ENCODE measurements at regions not wholly inside any gene's neighbourhood (a gene's known extent, or its start where the extent isn't known, plus 50 kb on each side); places are given as distances from the start of the nearest gene placed in this dataset.

DNA sequence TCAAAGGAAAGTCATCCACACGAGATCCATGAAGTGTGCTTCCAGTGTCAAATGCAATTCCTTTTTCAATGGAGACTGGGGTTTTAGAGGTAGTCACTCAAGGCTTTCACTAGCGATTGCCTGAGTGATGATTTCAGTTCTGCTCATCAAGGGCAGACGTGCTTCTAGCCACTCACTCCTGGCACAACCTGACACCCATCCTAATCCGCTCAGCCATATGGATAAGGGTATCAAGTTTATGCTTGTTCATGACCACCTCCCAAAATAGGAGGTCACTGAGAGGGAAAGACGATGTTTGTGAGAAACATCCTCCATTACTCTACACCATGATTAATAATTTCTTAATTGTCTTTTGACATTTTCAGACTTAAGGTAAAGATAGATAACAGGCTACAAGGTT lies 91.3 kb upstream of the HEY2 start:
- TF ChIP-seq, protein P1, sequence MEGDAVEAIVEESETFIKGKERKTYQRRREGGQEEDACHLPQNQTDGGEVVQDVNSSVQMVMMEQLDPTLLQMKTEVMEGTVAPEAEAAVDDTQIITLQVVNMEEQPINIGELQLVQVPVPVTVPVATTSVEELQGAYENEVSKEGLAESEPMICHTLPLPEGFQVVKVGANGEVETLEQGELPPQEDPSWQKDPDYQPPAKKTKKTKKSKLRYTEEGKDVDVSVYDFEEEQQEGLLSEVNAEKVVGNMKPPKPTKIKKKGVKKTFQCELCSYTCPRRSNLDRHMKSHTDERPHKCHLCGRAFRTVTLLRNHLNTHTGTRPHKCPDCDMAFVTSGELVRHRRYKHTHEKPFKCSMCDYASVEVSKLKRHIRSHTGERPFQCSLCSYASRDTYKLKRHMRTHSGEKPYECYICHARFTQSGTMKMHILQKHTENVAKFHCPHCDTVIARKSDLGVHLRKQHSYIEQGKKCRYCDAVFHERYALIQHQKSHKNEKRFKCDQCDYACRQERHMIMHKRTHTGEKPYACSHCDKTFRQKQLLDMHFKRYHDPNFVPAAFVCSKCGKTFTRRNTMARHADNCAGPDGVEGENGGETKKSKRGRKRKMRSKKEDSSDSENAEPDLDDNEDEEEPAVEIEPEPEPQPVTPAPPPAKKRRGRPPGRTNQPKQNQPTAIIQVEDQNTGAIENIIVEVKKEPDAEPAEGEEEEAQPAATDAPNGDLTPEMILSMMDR (IDR thresholded peaks at IDR 0.05; ENCODE audit: low read depth, low read length): no peak
- no peak overlapping the region for H3K4me3 ChIP-seq (ENCODE audit: low read depth, low read length)
- in situ Hi-C loops (cut with HindIII; ENCODE audit: low sequenced_read_pairs): no loop called here
- DNase-seq (ENCODE audit: low read depth, low spot score): no peak

- in situ Hi-C loops (cut with HindIII; ENCODE audit: low sequenced_read_pairs): no loop called here
- no peak overlapping the region for H3K4me3 ChIP-seq (ENCODE audit: low read depth, low read length)
- DNase-seq (ENCODE audit: low read depth, low spot score): no peak
- TF ChIP-seq, protein P1 (IDR thresholded peaks at IDR 0.05; ENCODE audit: low read depth, low read length): no peak
Measured at GRCh38 chr6:125658759-125659431, 90.5 kb upstream of the HEY2 start.

GRCh38 chr6:125659887-125660286 lies 89.5 kb upstream of the HEY2 start:
- in situ Hi-C loops (cut with HindIII; ENCODE audit: low sequenced_read_pairs): no loop called here
- H3K4me3 ChIP-seq (ENCODE audit: low read depth, low read length): no peak overlapping the region
- TF ChIP-seq, protein P1 (IDR thresholded peaks at IDR 0.05; ENCODE audit: low read depth, low read length): no peak
- no peak for DNase-seq (ENCODE audit: low read depth, low spot score)

- TF ChIP-seq, protein P1 (IDR thresholded peaks at IDR 0.05; ENCODE audit: low read depth, low read length): no peak
- DNase-seq (ENCODE audit: low read depth, low spot score): no peak
- H3K4me3 ChIP-seq (ENCODE audit: low read depth, low read length): no peak overlapping the region
- in situ Hi-C loops (cut with HindIII; ENCODE audit: low sequenced_read_pairs): no loop called here
Measured at GRCh38 chr6:125662296-125662695, 87.1 kb upstream of the HEY2 start.

DNA sequence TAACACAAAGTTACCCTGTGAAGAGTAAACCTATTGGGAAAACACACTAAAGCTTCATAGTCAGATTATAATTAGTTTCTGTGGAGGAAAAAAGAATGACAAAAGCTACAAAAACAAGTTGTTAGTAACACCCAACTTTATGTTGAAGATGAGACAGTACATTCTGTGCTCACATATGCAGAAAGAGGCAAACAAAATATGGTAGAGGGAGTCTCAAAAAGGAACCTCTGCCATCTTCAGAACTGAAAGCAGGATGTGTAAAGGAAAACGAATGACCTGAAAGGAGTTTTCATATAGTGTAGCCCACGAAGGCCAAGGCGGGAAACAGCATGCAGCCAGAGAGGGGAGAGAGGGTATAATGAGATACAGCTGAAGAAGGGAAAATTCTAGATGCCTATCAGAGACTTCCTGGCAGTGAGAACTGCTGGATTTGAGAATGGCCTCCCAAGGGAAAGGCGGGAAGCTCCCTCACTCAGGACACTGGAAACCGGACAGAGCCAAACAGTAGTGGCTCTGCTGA lies 84.1 kb upstream of the HEY2 start:
- TF ChIP-seq, protein P1 (IDR thresholded peaks at IDR 0.05; ENCODE audit: low read depth, low read length): no peak
- in situ Hi-C loops (cut with HindIII; ENCODE audit: low sequenced_read_pairs): no loop called here
- no peak overlapping the region for H3K4me3 ChIP-seq (ENCODE audit: low read depth, low read length)
- DNase-seq (ENCODE audit: low read depth, low spot score): no peak

DNA sequence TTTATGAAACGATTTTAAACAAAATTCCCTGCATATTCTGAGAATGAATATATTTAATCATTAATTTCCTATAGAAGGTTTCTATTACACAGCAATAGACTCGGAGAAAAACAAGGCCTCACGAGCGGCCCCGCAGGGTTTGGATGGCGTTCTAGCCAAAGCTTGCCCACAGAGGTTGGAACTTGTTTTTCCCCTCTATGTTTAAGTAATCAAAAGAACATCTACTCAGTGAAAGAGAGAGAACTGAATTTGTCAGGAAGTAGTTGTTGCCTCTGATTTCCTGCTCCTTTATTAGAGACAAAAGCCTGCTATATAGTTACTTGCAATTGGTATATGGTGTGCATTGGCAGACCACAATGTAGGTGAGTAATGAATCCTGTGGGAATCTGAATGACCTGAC lies 82.1 kb upstream of the HEY2 start:
- TF ChIP-seq, protein P1 (IDR thresholded peaks at IDR 0.05; ENCODE audit: low read depth, low read length): no peak
- no peak overlapping the region for H3K4me3 ChIP-seq (ENCODE audit: low read depth, low read length)
- in situ Hi-C loops (cut with HindIII; ENCODE audit: low sequenced_read_pairs): no loop called here
- no peak for DNase-seq (ENCODE audit: low read depth, low spot score)
